ENCODE measurements at regions not wholly inside any gene's neighbourhood (a gene's known extent, or its start where the extent isn't known, plus 50 kb on each side); places are given as distances from the start of the nearest gene placed in this dataset.

DNA sequence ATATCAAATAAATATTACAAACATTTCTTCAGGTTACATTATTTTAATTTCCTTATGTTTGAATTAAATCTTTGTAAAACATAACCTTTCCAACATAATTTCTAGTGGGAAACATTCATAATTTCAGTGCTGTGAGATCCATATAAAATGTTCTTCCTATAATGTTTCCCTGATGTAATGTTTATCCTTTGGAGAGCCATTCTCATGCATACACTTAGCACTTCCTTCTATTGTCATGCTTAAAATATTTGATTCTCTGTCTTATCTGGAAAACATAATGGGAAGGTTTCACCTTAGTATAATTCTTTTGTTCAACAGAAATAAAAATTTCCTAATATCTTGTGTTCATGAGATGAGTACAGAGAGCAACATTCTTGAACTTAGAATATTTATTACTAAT is 472.5 kb downstream of the ADAMTS20 start:
- Histone ChIP-seq H3K36me3 (ENCODE audit: control insufficient read depth in 4 of 4, insufficient read depth in 3 of 4, low read depth in 1 of 4, low read length in 3 of 4) (no peaks in the 10 kb centered on the region), H3K9ac (ENCODE audit: low read depth in 1 of 2, low read length in 2 of 2) (no peak overlapping the region), H3K27me3 (ENCODE audit: control insufficient read depth in 4 of 4, insufficient read depth in 4 of 4, low read length in 3 of 4) (no peaks in the 10 kb centered on the region), H3K27ac (ENCODE audit: low read depth in 1 of 2, low read length in 2 of 2) (no peak overlapping the region), H3K4me3 (ENCODE audit: low read depth in 1 of 3, low read length in 3 of 3) (no peak overlapping the region), H3K4me1 (ENCODE audit: control insufficient read depth in 4 of 4, insufficient read depth in 4 of 4, low read length in 3 of 4) (no peaks in the 10 kb centered on the region), H3K9me3 (ENCODE audit: control insufficient read depth in 4 of 4, low read length in 3 of 4) (no peaks in the 10 kb centered on the region)
- TF ChIP-seq YY1 (IDR thresholded peaks at IDR 0.05) (no peak), FOXA2 (IDR thresholded peaks at IDR 0.05) (no peak), JUND (IDR thresholded peaks at IDR 0.05) (no peak), ZBTB33 (IDR thresholded peaks at IDR 0.05) (no peak), HNF4G (IDR thresholded peaks at IDR 0.05) (no peak), SP1 (IDR thresholded peaks at IDR 0.05) (no peak), RAD21 (IDR thresholded peaks at IDR 0.05) (no peak), RXRA (IDR thresholded peaks at IDR 0.05) (no peak), EGR1 (IDR thresholded peaks at IDR 0.05; ENCODE audit: low read depth in 2 of 2) (no peak), GABPA (IDR thresholded peaks at IDR 0.05 in 1 of 2, conservative IDR thresholded peaks at IDR 0.05 in 1 of 2) (no peak), NR2F2 (IDR thresholded peaks at IDR 0.05) (no peak), FOXA1 (IDR thresholded peaks at IDR 0.05) (no peak)
- TF ChIP-seq, protein P1, sequence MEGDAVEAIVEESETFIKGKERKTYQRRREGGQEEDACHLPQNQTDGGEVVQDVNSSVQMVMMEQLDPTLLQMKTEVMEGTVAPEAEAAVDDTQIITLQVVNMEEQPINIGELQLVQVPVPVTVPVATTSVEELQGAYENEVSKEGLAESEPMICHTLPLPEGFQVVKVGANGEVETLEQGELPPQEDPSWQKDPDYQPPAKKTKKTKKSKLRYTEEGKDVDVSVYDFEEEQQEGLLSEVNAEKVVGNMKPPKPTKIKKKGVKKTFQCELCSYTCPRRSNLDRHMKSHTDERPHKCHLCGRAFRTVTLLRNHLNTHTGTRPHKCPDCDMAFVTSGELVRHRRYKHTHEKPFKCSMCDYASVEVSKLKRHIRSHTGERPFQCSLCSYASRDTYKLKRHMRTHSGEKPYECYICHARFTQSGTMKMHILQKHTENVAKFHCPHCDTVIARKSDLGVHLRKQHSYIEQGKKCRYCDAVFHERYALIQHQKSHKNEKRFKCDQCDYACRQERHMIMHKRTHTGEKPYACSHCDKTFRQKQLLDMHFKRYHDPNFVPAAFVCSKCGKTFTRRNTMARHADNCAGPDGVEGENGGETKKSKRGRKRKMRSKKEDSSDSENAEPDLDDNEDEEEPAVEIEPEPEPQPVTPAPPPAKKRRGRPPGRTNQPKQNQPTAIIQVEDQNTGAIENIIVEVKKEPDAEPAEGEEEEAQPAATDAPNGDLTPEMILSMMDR (IDR thresholded peaks at IDR 0.05; ENCODE audit: low read depth, low read length, missing input control) = no peak
- TF ChIP-seq, protein P2, sequence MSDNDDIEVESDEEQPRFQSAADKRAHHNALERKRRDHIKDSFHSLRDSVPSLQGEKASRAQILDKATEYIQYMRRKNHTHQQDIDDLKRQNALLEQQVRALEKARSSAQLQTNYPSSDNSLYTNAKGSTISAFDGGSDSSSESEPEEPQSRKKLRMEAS (IDR thresholded peaks at IDR 0.05) = no peak
- no peak for DNase-seq (ENCODE audit: low spot score)

DNA sequence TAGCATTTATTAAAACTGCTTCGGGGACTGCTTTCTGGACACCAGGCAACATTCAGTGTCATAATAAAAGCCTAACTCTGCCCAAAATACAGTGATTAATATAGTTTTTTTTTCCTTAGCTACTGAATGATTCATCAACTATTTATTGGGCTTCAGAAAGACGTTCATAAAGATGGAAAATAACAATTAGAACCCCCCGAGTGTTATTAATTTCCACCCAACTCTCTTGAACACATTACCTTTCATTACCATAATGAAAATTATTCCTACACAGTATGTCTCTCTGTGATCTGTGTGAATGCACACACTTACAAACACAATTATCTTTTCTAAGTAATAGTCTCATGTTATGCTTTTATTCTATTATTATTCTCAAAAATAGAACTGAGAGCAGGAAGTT is 473.0 kb downstream of the ADAMTS20 start:
- TF ChIP-seq SP1 (IDR thresholded peaks at IDR 0.05) (no peak), FOXA2 (IDR thresholded peaks at IDR 0.05) (no peak), RAD21 (IDR thresholded peaks at IDR 0.05) (no peak), NR2F2 (IDR thresholded peaks at IDR 0.05) (no peak), HNF4G (IDR thresholded peaks at IDR 0.05) (no peak), HNF4A (conservative IDR thresholded peaks at IDR 0.05) (no peak), FOXA1 (IDR thresholded peaks at IDR 0.05) (no peak), YY1 (IDR thresholded peaks at IDR 0.05) (no peak)
- TF ChIP-seq, protein P3, sequence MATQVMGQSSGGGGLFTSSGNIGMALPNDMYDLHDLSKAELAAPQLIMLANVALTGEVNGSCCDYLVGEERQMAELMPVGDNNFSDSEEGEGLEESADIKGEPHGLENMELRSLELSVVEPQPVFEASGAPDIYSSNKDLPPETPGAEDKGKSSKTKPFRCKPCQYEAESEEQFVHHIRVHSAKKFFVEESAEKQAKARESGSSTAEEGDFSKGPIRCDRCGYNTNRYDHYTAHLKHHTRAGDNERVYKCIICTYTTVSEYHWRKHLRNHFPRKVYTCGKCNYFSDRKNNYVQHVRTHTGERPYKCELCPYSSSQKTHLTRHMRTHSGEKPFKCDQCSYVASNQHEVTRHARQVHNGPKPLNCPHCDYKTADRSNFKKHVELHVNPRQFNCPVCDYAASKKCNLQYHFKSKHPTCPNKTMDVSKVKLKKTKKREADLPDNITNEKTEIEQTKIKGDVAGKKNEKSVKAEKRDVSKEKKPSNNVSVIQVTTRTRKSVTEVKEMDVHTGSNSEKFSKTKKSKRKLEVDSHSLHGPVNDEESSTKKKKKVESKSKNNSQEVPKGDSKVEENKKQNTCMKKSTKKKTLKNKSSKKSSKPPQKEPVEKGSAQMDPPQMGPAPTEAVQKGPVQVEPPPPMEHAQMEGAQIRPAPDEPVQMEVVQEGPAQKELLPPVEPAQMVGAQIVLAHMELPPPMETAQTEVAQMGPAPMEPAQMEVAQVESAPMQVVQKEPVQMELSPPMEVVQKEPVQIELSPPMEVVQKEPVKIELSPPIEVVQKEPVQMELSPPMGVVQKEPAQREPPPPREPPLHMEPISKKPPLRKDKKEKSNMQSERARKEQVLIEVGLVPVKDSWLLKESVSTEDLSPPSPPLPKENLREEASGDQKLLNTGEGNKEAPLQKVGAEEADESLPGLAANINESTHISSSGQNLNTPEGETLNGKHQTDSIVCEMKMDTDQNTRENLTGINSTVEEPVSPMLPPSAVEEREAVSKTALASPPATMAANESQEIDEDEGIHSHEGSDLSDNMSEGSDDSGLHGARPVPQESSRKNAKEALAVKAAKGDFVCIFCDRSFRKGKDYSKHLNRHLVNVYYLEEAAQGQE (IDR thresholded peaks at IDR 0.05) = no peak
- TF ChIP-seq, protein P2 (IDR thresholded peaks at IDR 0.05) = no peak
- no peak overlapping the region for H3K9ac ChIP-seq (ENCODE audit: low read depth in 1 of 2, low read length in 2 of 2)
- DNase-seq (ENCODE audit: low spot score) = no peak
- H3K36me3 ChIP-seq (ENCODE audit: control insufficient read depth in 4 of 4, insufficient read depth in 3 of 4, low read depth in 1 of 4, low read length in 3 of 4) = no peaks in the 10 kb centered on the region
- H3K4me1 ChIP-seq (ENCODE audit: control insufficient read depth in 4 of 4, insufficient read depth in 4 of 4, low read length in 3 of 4) = no peaks in the 10 kb centered on the region
- H3K27me3 ChIP-seq (ENCODE audit: control insufficient read depth in 4 of 4, insufficient read depth in 4 of 4, low read length in 3 of 4) = no peaks in the 10 kb centered on the region
- WGBS = 63% methylated on average over 3 of the region's 3 CpGs
- no peaks in the 10 kb centered on the region for H3K9me3 ChIP-seq (ENCODE audit: control insufficient read depth in 4 of 4, low read length in 3 of 4)
- H3K27ac ChIP-seq (ENCODE audit: low read depth in 1 of 2, low read length in 2 of 2) = no peak overlapping the region
- H3K4me3 ChIP-seq (ENCODE audit: low read depth in 1 of 3, low read length in 3 of 3) = no peak overlapping the region

All from liver (tissue), 8 donors.